ENCODE measurements at regions not wholly inside any gene's neighbourhood (a gene's known extent, or its start where the extent isn't known, plus 50 kb on each side); places are given as distances from the start of the nearest gene placed in this dataset.

- no peak for TF ChIP-seq CTCF (IDR thresholded peaks at IDR 0.05; ENCODE audit: low read depth, low read length)
- H3K4me3 ChIP-seq (ENCODE audit: low read depth, low read length) = no peak overlapping the region
These were observed 50.4 kb upstream of the PCSK6 start for GRCh38 chr15:101539930-101540329.

GRCh38 chr15:101539492-101539891 is 50.0 kb upstream of the PCSK6 start:
- H3K4me3 ChIP-seq (ENCODE audit: low read depth, low read length) = no peak overlapping the region
- no peak for TF ChIP-seq CTCF (IDR thresholded peaks at IDR 0.05; ENCODE audit: low read depth, low read length)
